ENCODE measurements at regions not wholly inside any gene's neighbourhood (a gene's known extent, or its start where the extent isn't known, plus 50 kb on each side); places are given as distances from the start of the nearest gene placed in this dataset.

DNA sequence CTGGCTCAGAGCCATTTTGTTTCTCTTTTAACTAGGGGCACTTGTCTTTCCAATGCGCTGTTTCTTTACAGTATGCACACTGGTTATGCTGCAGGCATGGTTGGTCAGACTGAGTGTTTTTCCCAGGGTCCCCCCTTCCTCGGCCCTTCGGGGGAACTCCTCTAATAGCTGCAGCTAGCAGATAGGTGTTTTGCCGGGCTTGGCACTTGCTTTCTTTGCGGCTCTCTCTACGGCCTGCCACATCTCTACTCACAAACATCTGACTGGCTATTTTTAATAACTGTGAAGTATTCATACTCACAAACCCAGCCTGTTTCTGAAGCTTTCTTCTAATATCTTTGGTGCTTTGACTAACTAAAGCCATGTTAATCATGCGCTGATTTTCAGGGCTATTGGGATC, 89.4 kb downstream of the SLC25A15 start:
- no peak overlapping the region for H2AK5ac ChIP-seq (ENCODE audit: insufficient read length, low read length)
- H3K27ac Mint-ChIP-seq: no peak overlapping the region
- H3K4me1 ChIP-seq (ENCODE audit: insufficient read depth, low read length): no peaks in the 10 kb centered on the region
- H3K27me3 Mint-ChIP-seq (ENCODE audit: low read depth): no peaks in the 10 kb centered on the region; the same call in 1 of the 2 replicates
- H4K5ac ChIP-seq (ENCODE audit: insufficient read length, low read depth, low read length): no peak overlapping the region
- no peak overlapping the region for H3K18ac ChIP-seq (ENCODE audit: insufficient read length, low read depth, low read length)
- H3K23ac ChIP-seq (ENCODE audit: insufficient read length, low read depth, low read length): no peak overlapping the region
- TF ChIP-seq, protein P1, sequence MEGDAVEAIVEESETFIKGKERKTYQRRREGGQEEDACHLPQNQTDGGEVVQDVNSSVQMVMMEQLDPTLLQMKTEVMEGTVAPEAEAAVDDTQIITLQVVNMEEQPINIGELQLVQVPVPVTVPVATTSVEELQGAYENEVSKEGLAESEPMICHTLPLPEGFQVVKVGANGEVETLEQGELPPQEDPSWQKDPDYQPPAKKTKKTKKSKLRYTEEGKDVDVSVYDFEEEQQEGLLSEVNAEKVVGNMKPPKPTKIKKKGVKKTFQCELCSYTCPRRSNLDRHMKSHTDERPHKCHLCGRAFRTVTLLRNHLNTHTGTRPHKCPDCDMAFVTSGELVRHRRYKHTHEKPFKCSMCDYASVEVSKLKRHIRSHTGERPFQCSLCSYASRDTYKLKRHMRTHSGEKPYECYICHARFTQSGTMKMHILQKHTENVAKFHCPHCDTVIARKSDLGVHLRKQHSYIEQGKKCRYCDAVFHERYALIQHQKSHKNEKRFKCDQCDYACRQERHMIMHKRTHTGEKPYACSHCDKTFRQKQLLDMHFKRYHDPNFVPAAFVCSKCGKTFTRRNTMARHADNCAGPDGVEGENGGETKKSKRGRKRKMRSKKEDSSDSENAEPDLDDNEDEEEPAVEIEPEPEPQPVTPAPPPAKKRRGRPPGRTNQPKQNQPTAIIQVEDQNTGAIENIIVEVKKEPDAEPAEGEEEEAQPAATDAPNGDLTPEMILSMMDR (conservative IDR thresholded peaks at IDR 0.05): no peak
- peaks cover 22 to 46% (median 38%) of the 10 kb centered on the region in 3 experiments for H3K36me3 Mint-ChIP-seq (ENCODE audit: insufficient read depth in 1 of 3, low read depth in 3 of 3)
- no peak overlapping the region for H3K9ac ChIP-seq (ENCODE audit: extremely low read depth, insufficient read length, low read length)
- H3K27ac ChIP-seq (ENCODE audit: insufficient read length, low read depth, low read length): no peak overlapping the region
- H3K9me3 ChIP-seq (ENCODE audit: control insufficient read depth, low read depth, low read length): peaks cover 19% of the 10 kb centered on the region
- H3K4me2 ChIP-seq (ENCODE audit: insufficient read depth, insufficient read length, low read length): no peak overlapping the region
- WGBS (ENCODE audit: extremely low coverage, insufficient read length, low lambda C conversion rate): no CpG with 5 or more reads among the region's 7 CpGs
- H2BK120ac ChIP-seq (ENCODE audit: low read depth, low read length, poor library complexity, severe bottlenecking): no peak overlapping the region
- H3K4ac ChIP-seq (ENCODE audit: low read depth, low read length): no peak overlapping the region
- peaks cover 38 to 39% of the 10 kb centered on the region in 2 experiments for H3K9me3 Mint-ChIP-seq
- no peaks in the 10 kb centered on the region for H3K79me2 ChIP-seq (ENCODE audit: insufficient read depth, low read length)
- H4K20me1 ChIP-seq (ENCODE audit: control insufficient read depth, insufficient read depth, insufficient read length): no peaks in the 10 kb centered on the region
- no peak for DNase-seq
- H2AFZ ChIP-seq (ENCODE audit: low read length): no peak overlapping the region
- H4K91ac ChIP-seq (ENCODE audit: insufficient read length, low read depth, low read length): no peak overlapping the region
- H3K79me1 ChIP-seq (ENCODE audit: insufficient read depth, low read depth, low read length, poor library complexity, severe bottlenecking): no peaks in the 10 kb centered on the region
- H4K8ac ChIP-seq (replicated peaks; ENCODE audit: insufficient read length, low read depth, low read length): no peak overlapping the region
- H2BK12ac ChIP-seq (ENCODE audit: insufficient read length, low read depth, low read length): no peak overlapping the region
- H3K23me2 ChIP-seq (ENCODE audit: insufficient read length, low read depth, low read length, poor library complexity, severe bottlenecking): no peaks in the 10 kb centered on the region
- H2BK20ac ChIP-seq (ENCODE audit: low read depth, low read length, poor library complexity, severe bottlenecking): no peak overlapping the region
- no peaks in the 10 kb centered on the region for H3K4me1 Mint-ChIP-seq
- H3K27me3 ChIP-seq (ENCODE audit: insufficient read depth, low read length): no peaks in the 10 kb centered on the region
- no peak overlapping the region for H3K56ac ChIP-seq (ENCODE audit: insufficient read length, low read depth, low read length)
- no peak overlapping the region for H2BK15ac ChIP-seq (ENCODE audit: low read depth, low read length)
- no peak overlapping the region for H3K14ac ChIP-seq (ENCODE audit: insufficient read depth, low read length)
- H3T11ph ChIP-seq (ENCODE audit: low read length): no peak overlapping the region
- H2BK5ac ChIP-seq (ENCODE audit: insufficient read length, low read length): no peak overlapping the region
- H3K4me3 Mint-ChIP-seq: no peak overlapping the region

Data from H9 (cell line).